ENCODE measurements at regions not wholly inside any gene's neighbourhood (a gene's known extent, or its start where the extent isn't known, plus 50 kb on each side); places are given as distances from the start of the nearest gene placed in this dataset.

- H3K4me3 ChIP-seq: no peak overlapping the region
- H3K4me1 ChIP-seq: no peaks in the 10 kb centered on the region
- no peaks in the 10 kb centered on the region for H3K36me3 ChIP-seq
- H3K27ac ChIP-seq: no peak overlapping the region
- intact Hi-C loops (cut with DNase I; ENCODE audit: low total_unique reads): no loop called here
- H3K27me3 ChIP-seq: no peaks in the 10 kb centered on the region
- H3K9me3 ChIP-seq: peaks cover 12 to 22% of the 10 kb centered on the region in 2 donors
- no peak for TF ChIP-seq POLR2AphosphoS5 (IDR thresholded peaks at IDR 0.05)
- no peak for DNase-seq (ENCODE audit: low spot score in 2 of 2)
Observed at GRCh38 chr2:104179644-104180043, 674.3 kb upstream of the POU3F3 start.

- intact Hi-C loops (cut with DNase I; ENCODE audit: low total_unique reads): no loop called here
- Histone ChIP-seq H3K9me3 (no peaks in the 10 kb centered on the region), H3K4me3 (no peak overlapping the region), H3K27ac (no peak overlapping the region), H3K27me3 (no peaks in the 10 kb centered on the region), H3K4me1 (no peaks in the 10 kb centered on the region), H3K36me3 (no peaks in the 10 kb centered on the region)
- no peak for DNase-seq (ENCODE audit: low spot score in 2 of 2)
- TF ChIP-seq POLR2A (IDR thresholded peaks at IDR 0.05): no peak
- no peak for TF ChIP-seq CTCF (IDR thresholded peaks at IDR 0.05)
- no peak for TF ChIP-seq POLR2AphosphoS5 (IDR thresholded peaks at IDR 0.05)
Observed at GRCh38 chr2:104200533-104201168, 653.3 kb upstream of the POU3F3 start.

- intact Hi-C loops (cut with DNase I; ENCODE audit: low total_unique reads): no loop called here
- Histone ChIP-seq H3K4me1 (no peaks in the 10 kb centered on the region), H3K36me3 (no peaks in the 10 kb centered on the region), H3K4me3 (no peak overlapping the region), H3K27me3 (no peaks in the 10 kb centered on the region), H3K9me3 (no peaks in the 10 kb centered on the region), H3K27ac (no peak overlapping the region)
- no peak for TF ChIP-seq POLR2AphosphoS5 (IDR thresholded peaks at IDR 0.05)
- TF ChIP-seq CTCF (IDR thresholded peaks at IDR 0.05): no peak
- TF ChIP-seq POLR2A (IDR thresholded peaks at IDR 0.05): no peak
- DNase-seq (ENCODE audit: low spot score in 2 of 2): no peak
Observed at GRCh38 chr2:104213758-104214157, 640.2 kb upstream of the POU3F3 start.

GRCh38 chr2:104215269-104216161 lies 638.4 kb upstream of the POU3F3 start:
- TF ChIP-seq CTCF (IDR thresholded peaks at IDR 0.05): no peak
- TF ChIP-seq POLR2A (IDR thresholded peaks at IDR 0.05): no peak
- no peak for TF ChIP-seq POLR2AphosphoS5 (IDR thresholded peaks at IDR 0.05)
- no peaks in the 10 kb centered on the region for H3K36me3 ChIP-seq
- intact Hi-C loops (cut with DNase I; ENCODE audit: low total_unique reads): no loop called here
- no peak for DNase-seq (ENCODE audit: low spot score in 2 of 2)
- H3K4me3 ChIP-seq: no peak overlapping the region
- no peak overlapping the region for H3K27ac ChIP-seq
- no peaks in the 10 kb centered on the region for H3K4me1 ChIP-seq
- H3K9me3 ChIP-seq: no peaks in the 10 kb centered on the region
- H3K27me3 ChIP-seq: no peaks in the 10 kb centered on the region

- no peak overlapping the region for H3K4me3 ChIP-seq
- DNase-seq (ENCODE audit: low spot score in 2 of 2): no peak
- intact Hi-C loops (cut with DNase I; ENCODE audit: low total_unique reads): no loop called here
- no peak overlapping the region for H3K27ac ChIP-seq
- TF ChIP-seq POLR2A (IDR thresholded peaks at IDR 0.05) (no peak), CTCF (IDR thresholded peaks at IDR 0.05) (no peak), POLR2AphosphoS5 (IDR thresholded peaks at IDR 0.05) (no peak)
- no peaks in the 10 kb centered on the region for H3K36me3 ChIP-seq
- H3K4me1 ChIP-seq: no peaks in the 10 kb centered on the region
- H3K27me3 ChIP-seq: no peaks in the 10 kb centered on the region
- H3K9me3 ChIP-seq: no peaks in the 10 kb centered on the region
Observed at GRCh38 chr2:104233591-104233990, 620.3 kb upstream of the POU3F3 start.
